Inflammatory macrophage (primary cell): ENCODE measurements at regions not wholly inside any gene's neighbourhood (a gene's known extent, or its start where the extent isn't known, plus 50 kb on each side); places are given as distances from the start of the nearest gene placed in this dataset.

Experiments
- DNase-seq, 2 donors: peaks; one replicate each; pipeline ENCODE4 v3.0.0-alpha.2; 2020 to 2022

- DNase-seq, result no peak
These were observed 118.9 kb upstream of the NT5C1B start for GRCh38 chr2:18708203-18708715.

- DNase-seq, result no peak
These were observed 116.6 kb upstream of the NT5C1B start for GRCh38 chr2:18706001-18706400.

- DNase-seq, result no peak
These were observed 114.9 kb upstream of the NT5C1B start for GRCh38 chr2:18704276-18704675.

GRCh38 chr2:18703555-18703954, 114.2 kb upstream of the NT5C1B start:
- DNase-seq, result no peak

GRCh38 chr2:18701981-18702380, 112.6 kb upstream of the NT5C1B start:
- DNase-seq, result no peak

- DNase-seq, result no peak
These were observed 112.2 kb upstream of the NT5C1B start for GRCh38 chr2:18701546-18701945.

GRCh38 chr2:18690342-18690741, 101.0 kb upstream of the NT5C1B start:
- DNase-seq, result no peak

- DNase-seq, result no peak
These were observed 95.1 kb upstream of the NT5C1B start for GRCh38 chr2:18684206-18685038.

GRCh38 chr2:18682681-18683080, 93.3 kb upstream of the NT5C1B start:
- DNase-seq, result no peak

- DNase-seq, result no peak
These were observed 87.9 kb upstream of the NT5C1B start for GRCh38 chr2:18677280-18677679.

- DNase-seq, result no peak
These were observed 84.9 kb upstream of the NT5C1B start for GRCh38 chr2:18674309-18674708.

GRCh38 chr2:18671363-18671762, 82.0 kb upstream of the NT5C1B start:
- no peak for DNase-seq

GRCh38 chr2:18668221-18668620, 78.9 kb upstream of the NT5C1B start:
- DNase-seq, result no peak

GRCh38 chr2:18664421-18664820, 75.1 kb upstream of the NT5C1B start:
- no peak for DNase-seq

GRCh38 chr2:18663861-18664260, 74.5 kb upstream of the NT5C1B start:
- DNase-seq, result no peak

GRCh38 chr2:18662689-18663088, 73.3 kb upstream of the NT5C1B start:
- DNase-seq, result no peak

GRCh38 chr2:18659915-18660314, 70.5 kb upstream of the NT5C1B start:
- no peak for DNase-seq

- DNase-seq, result no peak
These were observed 66.7 kb upstream of the NT5C1B start for GRCh38 chr2:18656048-18656447.

GRCh38 chr2:18651842-18652774, 62.7 kb upstream of the NT5C1B start:
- no peak for DNase-seq

- DNase-seq, result no peak
These were observed 60.9 kb upstream of the NT5C1B start for GRCh38 chr2:18650221-18650620.

- no peak for DNase-seq
These were observed 60.2 kb upstream of the NT5C1B start for GRCh38 chr2:18649502-18650135.

- DNase-seq, result no peak
These were observed 58.8 kb upstream of the NT5C1B start for GRCh38 chr2:18648161-18648560.

GRCh38 chr2:18647731-18648130, 58.4 kb upstream of the NT5C1B start:
- DNase-seq, result no peak
